H54 (cell line): ENCODE measurements at regions not wholly inside any gene's neighbourhood (a gene's known extent, or its start where the extent isn't known, plus 50 kb on each side); places are given as distances from the start of the nearest gene placed in this dataset.

ENCODE experiments used
- DNase-seq: peaks from one replicate; pipeline ENCODE4 v3.0.0; 2011; ENCODE audit warnings: low spot score, mixed read lengths; ENCODE audit not compliant: insufficient read length
- FAIRE-seq: peaks from 3 replicates; lab custom pipeline; 2011; peaks lifted over from hg19 to GRCh38; lab: Jason Lieb, UNC
- POLR2A ChIP-seq: IDR thresholded peaks from 2 replicates; pipeline ENCODE4 v1.6.1; 2011; ENCODE audit warnings: low read depth, mild to moderate bottlenecking, low read length

GRCh38 chrX:141341743-141342142 lies 99.4 kb upstream of the SPANXC start:
- no peak for DNase-seq
- FAIRE-seq, result no peak
- no peak for TF ChIP-seq POLR2A

GRCh38 chrX:141341341-141341740 lies 99.0 kb upstream of the SPANXC start:
- peak; percentile 7 for DNase-seq
- no peak for TF ChIP-seq POLR2A
- peak; percentile 81 for FAIRE-seq

- no peak for FAIRE-seq
- no peak for DNase-seq
- no peak for TF ChIP-seq POLR2A
Measured at GRCh38 chrX:141320801-141321200, 78.5 kb upstream of the SPANXC start.

GRCh38 chrX:141314441-141314840 lies 72.1 kb upstream of the SPANXC start:
- TF ChIP-seq POLR2A, result no peak
- FAIRE-seq (no peak), DNase-seq (no peak)

GRCh38 chrX:141301017-141301416 lies 58.7 kb upstream of the SPANXC start:
- no peak for TF ChIP-seq POLR2A
- FAIRE-seq (no peak), DNase-seq (no peak)
